K562 (cell line): ENCODE measurements at regions not wholly inside any gene's neighbourhood (a gene's known extent, or its start where the extent isn't known, plus 50 kb on each side); places are given as distances from the start of the nearest gene placed in this dataset.

ENCODE experiments used
- ATAC-seq: fragments of 200-7000 bp; cut with Tn5 transposase; 3 replicates; pipeline ENCODE4 v1.9.1; 2020; ENCODE audit warnings: moderate library complexity
- BruUV-seq: library from RNA; stranded (reverse); fragments of 400-500 nt; replicated peaks from 2 replicates; lab custom pipeline; 2021; lab: Mats Ljungman, UMichigan
- CTCF ChIA-PET: fragments of 300-600 bp; formaldehyde crosslinking; extraction: SDS; loops from one replicate; lab custom pipeline; 2021; ENCODE audit warnings: low intra/inter-chr PET ratio; lab: Yijun Ruan, JAX
- POLR2A ChIA-PET: fragments of 300-600, 350-650 bp; sonication (Branson Sonifier 250); formaldehyde crosslinking; extraction: SDS; loops from one replicate; lab custom pipeline; 2021; ENCODE audit warnings: antibody characterized with exemption, inconsistent platforms; lab: Yijun Ruan, JAX
- DNase-seq, 4 experiments: peaks; one replicate each; pipeline versions ENCODE4 v3.0.0 to v3.0.0-alpha.2; 2011 to 2018; ENCODE audit warnings: low spot score in 3 of 4, mixed read lengths in 3 of 4; ENCODE audit errors: extremely low read depth in 1 of 4
- FAIRE-seq: peaks from 2 replicates; lab custom pipeline; 2011; peaks lifted over from hg19 to GRCh38; lab: Jason Lieb, UNC
- H2AFZ ChIP-seq: 2 replicates; pipeline ENCODE4 v1.6.0; 2011; ENCODE audit warnings: low read depth, low read length, control low read depth, inconsistent platforms
- H3K27ac ChIP-seq: fragments of 200-600 bp; 3 replicates; pipeline ENCODE4 v1.8.0; 2011; ENCODE audit warnings: low read depth, mild to moderate bottlenecking, control low read depth, inconsistent platforms, low read length, moderate library complexity, mixed read lengths; ENCODE audit errors: extremely low read depth
- H3K27me3 ChIP-seq, 2 experiments: fragments of 300-600 bp in 1 of 2; 2 replicates in 1 of 2; 3 replicates in 1 of 2; pipeline versions ENCODE4 v1.6.0 to v1.8.0; 2011; ENCODE audit warnings: inconsistent platforms in 2 of 2, low read length in 2 of 2, mild to moderate bottlenecking in 1 of 2, mixed read lengths in 1 of 2, moderate library complexity in 1 of 2; ENCODE audit not compliant: control insufficient read depth in 2 of 2, insufficient read depth in 2 of 2
- H3K36me3 ChIP-seq: fragments of 300-600 bp; 3 replicates; pipeline ENCODE4 v1.8.0; 2011; ENCODE audit warnings: mild to moderate bottlenecking, low read length, inconsistent platforms; ENCODE audit not compliant: control insufficient read depth, insufficient read depth
- H3K4me1 ChIP-seq, 2 experiments: fragments of 200-600 bp in 1 of 2; replicated peaks in 1 of 2; 2 replicates in 1 of 2; 3 replicates in 1 of 2; pipeline versions ENCODE4 v1.5.1 to v1.8.0; 2011; ENCODE audit warnings: inconsistent platforms in 2 of 2, low read length in 2 of 2, mild to moderate bottlenecking in 1 of 2, mixed read lengths in 1 of 2, moderate library complexity in 1 of 2; ENCODE audit not compliant: control insufficient read depth in 2 of 2, insufficient read depth in 2 of 2
- H3K4me2 ChIP-seq: 2 replicates; pipeline ENCODE4 v1.6.1; 2011; ENCODE audit warnings: low read length, control low read depth, inconsistent platforms, mixed read lengths; ENCODE audit not compliant: insufficient read depth
- H3K4me3 ChIP-seq: fragments of 200-600 bp; sonication (generic), shearing (Covaris generic); 2 replicates; pipeline ENCODE4 v1.5.1; 2016; ENCODE audit warnings: control low read depth, inconsistent platforms
- H3K79me2 ChIP-seq: fragments of 200-600 bp; 3 replicates; pipeline ENCODE4 v1.8.0; 2011; ENCODE audit warnings: low read length, inconsistent platforms; ENCODE audit not compliant: control insufficient read depth, insufficient read depth
- H3K9ac ChIP-seq, 2 experiments: 2 replicates each; pipeline versions ENCODE4 v1.6.0 to v1.6.1; 2011; ENCODE audit warnings: low read depth in 2 of 2, low read length in 2 of 2, control low read depth in 1 of 2, inconsistent platforms in 1 of 2, mild to moderate bottlenecking in 1 of 2, mixed read lengths in 1 of 2; ENCODE audit not compliant: insufficient read depth in 1 of 2
- H3K9me1 ChIP-seq: one replicate; pipeline ENCODE4 v1.6.0; 2011; ENCODE audit warnings: inconsistent platforms, mild to moderate bottlenecking, low read length, moderate library complexity; ENCODE audit not compliant: control insufficient read depth, insufficient read depth
- H3K9me3 ChIP-seq: replicated peaks from 2 replicates; pipeline ENCODE4 v1.5.1; 2011; ENCODE audit warnings: low read depth, low read length, inconsistent platforms; ENCODE audit not compliant: control insufficient read depth, insufficient read depth
- H4K20me1 ChIP-seq: replicated peaks from 2 replicates; pipeline ENCODE4 v1.6.1; 2011; ENCODE audit warnings: low read length, inconsistent platforms, mixed read lengths; ENCODE audit not compliant: control insufficient read depth, insufficient read depth
- CHD1 ChIP-seq: fragments of 200-600 bp; sonication (generic); IDR thresholded peaks from one replicate; pipeline ENCODE4 v1.6.1; 2012; ENCODE audit warnings: mild to moderate bottlenecking, moderate library complexity, low read length, inconsistent platforms
- ELF2 ChIP-seq: fragments of 250-450 bp; sonication (Bioruptor Pico); IDR thresholded peaks from 2 replicates; pipeline ENCODE4 v1.5.0; 2021; ENCODE audit warnings: mild to moderate bottlenecking
- GABPA ChIP-seq: fragments of 200-800 bp; sonication (Bioruptor generic); conservative IDR thresholded peaks from 2 replicates; pipeline ENCODE4 v1.6.1; 2016; ENCODE audit warnings: low read depth, missing genetic modification characterization, missing compliant biosample characterization
- HCFC1 ChIP-seq: IDR thresholded peaks from 2 replicates; pipeline ENCODE4 v1.6.1; 2012; ENCODE audit warnings: low read depth, low read length, improper control_type of control experiment
- SAFB2 ChIP-seq: fragments of 200-400 bp; formaldehyde crosslinking; IDR thresholded peaks from 2 replicates; pipeline ENCODE4 v1.6.1; 2018; ENCODE audit warnings: borderline replicate concordance, low read length, low read depth, moderate library complexity; ENCODE audit not compliant: severe bottlenecking
- ZZZ3 ChIP-seq: fragments of 450-650 bp; IDR thresholded peaks from 2 replicates; pipeline ENCODE4 v1.6.1; 2016; ENCODE audit warnings: antibody characterized with exemption, mild to moderate bottlenecking, moderate library complexity
- WGBS: fragments of 100-300 bp; shearing (Covaris generic); methylation state at CpG from one replicate; pipeline ENCODE4 v1.1.6; 2016; ENCODE audit warnings: low coverage, mixed read lengths; ENCODE audit not compliant: insufficient coverage; ENCODE audit errors: missing lambda C conversion rate; 5-methylcytosine and 5-hydroxymethylcytosine counted together
- in situ Hi-C: fragments of 300-500 bp; cut with MboI; formaldehyde crosslinking; loops from 4 replicates; pipeline ENCODE4 v1.15.0; 2018; ENCODE audit warnings: inconsistent platforms, mixed read lengths
- intact Hi-C: fragments of 100-400 bp; cut with micrococcal nuclease; formaldehyde crosslinking; loops from 2 replicates; pipeline ENCODE4 v1.14.2; 2022
- TF ChIP-seq, protein P1 (sequence below), 2 experiments: IDR thresholded peaks in 1 of 2; conservative IDR thresholded peaks in 1 of 2; 2 replicates each; pipeline ENCODE4 v1.6.1; 2016; ENCODE audit warnings: low read depth in 2 of 2, mild to moderate bottlenecking in 1 of 2, missing compliant biosample characterization in 1 of 2, missing genetic modification characterization in 1 of 2, moderate library complexity in 1 of 2

- no peak for TF ChIP-seq GABPA
Observed at GRCh38 chr2:217606296-217606695, 396.5 kb downstream of the TNS1 start (continued).

DNA sequence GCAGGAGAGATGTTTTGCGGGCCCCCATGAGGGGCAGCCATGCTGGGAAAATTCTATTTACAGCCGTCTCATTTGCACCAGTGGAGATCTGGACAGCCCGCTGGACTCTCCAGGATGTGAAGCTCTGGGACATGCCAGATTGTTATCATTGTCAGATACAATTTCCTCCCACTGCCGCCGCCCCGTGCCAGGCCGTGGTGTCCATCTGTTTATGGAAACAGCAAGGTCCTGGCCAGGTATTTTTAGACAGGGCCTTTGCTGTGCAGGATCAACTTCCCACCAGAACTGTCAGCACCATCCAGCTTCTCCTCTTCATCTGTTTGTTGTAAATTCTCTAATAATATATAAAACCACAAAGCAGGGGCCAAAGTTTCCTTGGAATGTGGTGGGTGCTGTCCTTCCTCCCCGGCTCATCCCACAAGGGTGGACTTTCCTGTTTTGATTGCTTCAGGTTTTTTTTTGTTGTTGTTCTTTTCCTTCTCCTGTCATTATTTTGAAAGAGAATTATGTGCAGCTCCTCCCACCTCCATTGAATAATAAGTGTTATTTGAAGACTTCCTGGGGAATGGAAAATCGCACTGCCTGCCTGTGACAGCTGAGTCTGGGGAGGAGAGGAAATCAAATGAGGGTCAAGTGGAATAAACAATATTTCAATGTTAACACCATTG is 398.1 kb downstream of the TNS1 start:
- H3K9ac ChIP-seq = no peak overlapping the region
- BruUV-seq = no TSS peak
- FAIRE-seq = no peak

DNA sequence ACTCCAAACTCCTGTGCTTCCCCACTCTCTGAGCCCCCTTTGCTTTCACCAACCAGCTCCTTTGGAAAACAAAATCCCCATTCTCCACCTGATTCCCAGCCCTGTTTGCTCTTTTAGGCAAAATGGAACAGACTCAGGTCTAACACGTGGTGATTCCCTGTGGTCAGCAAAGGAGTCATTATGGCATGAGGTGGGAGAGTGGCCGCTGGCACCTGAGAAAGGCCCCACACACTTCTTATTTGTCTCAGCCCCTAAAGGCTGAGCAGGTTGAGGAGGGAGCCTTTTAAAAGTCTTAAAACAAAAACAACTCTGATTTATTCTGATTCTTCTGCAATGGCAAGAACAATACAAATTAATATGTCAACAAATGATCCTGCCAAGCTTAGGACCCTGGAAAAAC is 401.2 kb downstream of the TNS1 start:
- intact Hi-C loops (no loop called here), in situ Hi-C loops (no loop called here)
- Histone ChIP-seq H3K4me2 (no peak overlapping the region), H3K27ac (no peak overlapping the region), H3K9me1 (no peaks in the 10 kb centered on the region), H3K4me1 (no peaks in the 10 kb centered on the region), H3K36me3 (no peaks in the 10 kb centered on the region), H3K27me3 (peaks cover 0 to 14% of the 10 kb centered on the region in 2 experiments; a peak in 2 of 5 replicates), H3K9ac (no peak overlapping the region), H3K79me2 (no peaks in the 10 kb centered on the region), H3K9me3 (no peaks in the 10 kb centered on the region), H4K20me1 (no peaks in the 10 kb centered on the region), H3K4me3 (no peak overlapping the region), H2AFZ (no peak overlapping the region)
- 0% methylated on average over 1 of the region's 2 CpGs for WGBS
- no TSS peak for BruUV-seq
- CTCF ChIA-PET = no interaction called here
- POLR2A ChIA-PET = no interaction called here
- no peak for ATAC-seq
- TF ChIP-seq CHD1 (no peak), ZZZ3 (no peak), ELF2 (CRISPR knock-in tag) (no peak), HCFC1 (no peak)
- TF ChIP-seq, protein P1, sequence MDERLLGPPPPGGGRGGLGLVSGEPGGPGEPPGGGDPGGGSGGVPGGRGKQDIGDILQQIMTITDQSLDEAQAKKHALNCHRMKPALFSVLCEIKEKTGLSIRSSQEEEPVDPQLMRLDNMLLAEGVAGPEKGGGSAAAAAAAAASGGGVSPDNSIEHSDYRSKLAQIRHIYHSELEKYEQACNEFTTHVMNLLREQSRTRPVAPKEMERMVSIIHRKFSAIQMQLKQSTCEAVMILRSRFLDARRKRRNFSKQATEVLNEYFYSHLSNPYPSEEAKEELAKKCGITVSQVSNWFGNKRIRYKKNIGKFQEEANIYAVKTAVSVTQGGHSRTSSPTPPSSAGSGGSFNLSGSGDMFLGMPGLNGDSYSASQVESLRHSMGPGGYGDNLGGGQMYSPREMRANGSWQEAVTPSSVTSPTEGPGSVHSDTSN (CRISPR knock-in tag; IDR thresholded peaks at IDR 0.05; ENCODE audit: low read depth) = no peak
- TF ChIP-seq, protein P1 (tag; conservative IDR thresholded peaks at IDR 0.05; ENCODE audit: low read depth) = no peak
- no peak for FAIRE-seq
- no peak for DNase-seq

More for the DNA sequence above, 398.1 kb downstream of the TNS1 start:
- POLR2A ChIA-PET = no interaction called here
- Histone ChIP-seq H3K27me3 (peaks cover 0 to 2% of the 10 kb centered on the region in 2 experiments; a peak in 2 of 5 replicates), H3K36me3 (no peaks in the 10 kb centered on the region), H3K79me2 (no peaks in the 10 kb centered on the region), H3K27ac (no peak overlapping the region), H3K4me3 (no peak overlapping the region), H3K4me1 (no peaks in the 10 kb centered on the region), H3K9me1 (no peaks in the 10 kb centered on the region), H2AFZ (no peak overlapping the region), H3K9me3 (no peaks in the 10 kb centered on the region), H4K20me1 (no peaks in the 10 kb centered on the region), H3K4me2 (no peak overlapping the region)
- no peak for ATAC-seq
- CTCF ChIA-PET = no interaction called here
- TF ChIP-seq SAFB2 = no peak
- intact Hi-C loops (no loop called here), in situ Hi-C loops (no loop called here)
- 0% methylated on average over 9 of the region's 9 CpGs for WGBS
- DNase-seq = no peak
